Naive B cell (primary cell): ENCODE measurements at regions not wholly inside any gene's neighbourhood (a gene's known extent, or its start where the extent isn't known, plus 50 kb on each side); places are given as distances from the start of the nearest gene placed in this dataset.

ENCODE experiments used
- ATAC-seq, 2 donors: fragments of 150-1000 bp; cut with Tn5 transposase; 2 replicates each; pipeline ENCODE4 v1.10.0; 2021; ENCODE audit warnings: low read depth in 2 of 2, mild to moderate bottlenecking in 2 of 2, moderate library complexity in 2 of 2
- DNase-seq: peaks from one replicate; pipeline ENCODE4 v3.0.0; 2022
- H3K27ac Mint-ChIP-seq, 6 donors: one replicate each; pipeline ENCODE4 v1.8.0; 2020 to 2022; ENCODE audit warnings: mild to moderate bottlenecking in 6 of 6, mixed read lengths in 6 of 6, moderate library complexity in 5 of 6, inconsistent platforms in 2 of 6
- H3K27me3 Mint-ChIP-seq, 3 donors: one replicate each; pipeline ENCODE4 v1.8.0; 2021 to 2022; ENCODE audit warnings: mixed read lengths in 3 of 3, mild to moderate bottlenecking in 1 of 3
- H3K36me3 Mint-ChIP-seq, 2 donors: one replicate each; pipeline ENCODE4 v1.8.0; 2020 to 2022; ENCODE audit warnings: mixed read lengths in 2 of 2, inconsistent platforms in 1 of 2, mild to moderate bottlenecking in 1 of 2
- H3K4me1 Mint-ChIP-seq, 3 donors: one replicate each; pipeline ENCODE4 v1.8.0; 2020 to 2022; ENCODE audit warnings: mixed read lengths in 3 of 3, inconsistent platforms in 1 of 3, mild to moderate bottlenecking in 1 of 3, moderate library complexity in 1 of 3
- H3K4me3 Mint-ChIP-seq, 8 donors: one replicate each; pipeline ENCODE4 v1.8.0; 2020 to 2022; ENCODE audit warnings: mild to moderate bottlenecking in 8 of 8, mixed read lengths in 8 of 8, moderate library complexity in 8 of 8, inconsistent platforms in 2 of 8
- H3K9me3 Mint-ChIP-seq, 7 donors: one replicate each; pipeline ENCODE4 v1.8.0; 2020 to 2022; ENCODE audit warnings: mixed read lengths in 7 of 7, mild to moderate bottlenecking in 5 of 7, inconsistent platforms in 2 of 7, moderate library complexity in 1 of 7

GRCh38 chr16:51474414-51475091 is 323.5 kb upstream of the SALL1 start:
- no peak overlapping the region for H3K4me3 Mint-ChIP-seq
- ATAC-seq (no peak), DNase-seq (no peak)
- no peaks in the 10 kb centered on the region for H3K4me1 Mint-ChIP-seq
- no peaks in the 10 kb centered on the region for H3K36me3 Mint-ChIP-seq
- H3K27ac Mint-ChIP-seq = no peak overlapping the region
- no peaks in the 10 kb centered on the region for H3K27me3 Mint-ChIP-seq
- H3K9me3 Mint-ChIP-seq = peaks cover 4 to 12% (median 8%) of the 10 kb centered on the region in 7 donors

- no peak for DNase-seq
- Mint-ChIP-seq H3K9me3 (peaks cover 3 to 12% (median 5%) of the 10 kb centered on the region in 7 donors), H3K4me1 (no peaks in the 10 kb centered on the region), H3K36me3 (no peaks in the 10 kb centered on the region), H3K4me3 (no peak overlapping the region), H3K27me3 (no peaks in the 10 kb centered on the region), H3K27ac (no peak overlapping the region)
- no peak for ATAC-seq
Measured at GRCh38 chr16:51473091-51473490, 322.0 kb upstream of the SALL1 start.

- ATAC-seq = no peak
- H3K4me3 Mint-ChIP-seq = no peak overlapping the region
- DNase-seq = no peak
- peaks cover 1 to 16% (median 6%) of the 10 kb centered on the region in 7 donors for H3K9me3 Mint-ChIP-seq
- H3K27ac Mint-ChIP-seq = no peak overlapping the region
- H3K36me3 Mint-ChIP-seq = no peaks in the 10 kb centered on the region
- H3K4me1 Mint-ChIP-seq = no peaks in the 10 kb centered on the region
- no peaks in the 10 kb centered on the region for H3K27me3 Mint-ChIP-seq
Measured at GRCh38 chr16:51470492-51470891, 319.4 kb upstream of the SALL1 start.

- no peaks in the 10 kb centered on the region for H3K27me3 Mint-ChIP-seq
- ATAC-seq (no peak), DNase-seq (no peak)
- H3K27ac Mint-ChIP-seq = no peak overlapping the region
- H3K36me3 Mint-ChIP-seq = no peaks in the 10 kb centered on the region
- no peaks in the 10 kb centered on the region for H3K4me1 Mint-ChIP-seq
- peaks cover 0 to 16% (median 4%) of the 10 kb centered on the region in 7 donors for H3K9me3 Mint-ChIP-seq
- no peak overlapping the region for H3K4me3 Mint-ChIP-seq
Measured at GRCh38 chr16:51464996-51465395, 313.9 kb upstream of the SALL1 start.

DNA sequence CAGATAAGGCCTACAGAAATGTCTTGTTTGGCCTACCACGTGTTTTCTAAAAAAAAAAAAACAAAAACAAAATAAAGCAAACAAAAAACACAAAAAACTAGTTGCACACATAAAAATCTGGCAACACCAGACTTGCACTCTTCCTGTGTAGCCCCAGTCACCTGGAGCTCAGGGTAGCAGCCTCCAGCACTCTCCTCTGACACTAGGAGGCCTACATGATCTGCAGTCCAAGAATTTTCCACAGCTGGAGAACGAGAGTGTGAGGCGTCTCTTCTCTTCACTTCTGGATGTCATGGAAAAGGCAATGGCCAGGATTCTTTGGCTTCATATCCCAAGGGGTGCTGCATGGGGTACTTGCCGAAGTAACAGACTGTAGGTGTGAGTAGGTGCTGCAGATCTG is 310.2 kb upstream of the SALL1 start:
- H3K36me3 Mint-ChIP-seq = no peaks in the 10 kb centered on the region
- no peak overlapping the region for H3K27ac Mint-ChIP-seq
- H3K9me3 Mint-ChIP-seq = peaks cover 0 to 12% (median 2%) of the 10 kb centered on the region in 7 donors
- H3K27me3 Mint-ChIP-seq = no peaks in the 10 kb centered on the region
- no peaks in the 10 kb centered on the region for H3K4me1 Mint-ChIP-seq
- no peak for DNase-seq
- H3K4me3 Mint-ChIP-seq = no peak overlapping the region
- ATAC-seq = no peak

DNA sequence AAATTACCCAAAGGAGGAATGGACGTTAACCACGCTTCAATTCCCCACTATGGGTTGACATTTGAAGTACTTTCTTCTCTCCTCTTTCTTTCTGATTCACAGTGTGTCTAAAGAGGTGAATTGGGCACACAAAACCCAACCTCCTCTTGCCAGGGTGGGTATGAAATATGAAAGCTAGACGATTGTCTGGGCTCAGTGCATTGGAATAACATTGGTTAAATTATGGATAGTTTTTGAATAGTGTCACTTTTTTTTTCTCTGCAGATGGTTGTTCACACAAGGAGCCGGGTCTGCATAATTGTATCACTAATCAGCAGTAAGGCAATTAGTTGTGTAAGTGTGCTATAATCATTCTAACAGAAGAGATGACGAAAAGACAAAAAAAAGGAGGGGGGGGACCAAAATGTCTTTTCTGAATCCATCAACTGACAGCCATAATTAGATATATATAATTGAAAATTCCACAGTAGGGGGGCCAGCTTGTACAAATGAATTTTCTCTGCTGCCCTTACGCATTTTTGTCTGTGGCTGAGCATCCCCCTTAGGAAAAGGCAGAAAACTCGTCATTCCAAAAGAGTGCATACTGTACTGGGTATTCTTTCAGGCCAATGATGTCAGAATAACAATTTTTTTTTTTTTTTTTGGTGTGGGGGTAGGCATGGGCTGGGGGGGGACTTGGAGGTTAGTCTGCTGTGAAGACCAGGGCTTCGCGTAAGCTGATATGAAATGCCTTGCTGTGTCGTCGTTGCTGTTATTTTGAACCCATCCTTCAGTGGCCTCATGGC is 307.5 kb upstream of the SALL1 start:
- Mint-ChIP-seq H3K4me3 (no peak overlapping the region), H3K36me3 (no peaks in the 10 kb centered on the region), H3K4me1 (no peaks in the 10 kb centered on the region), H3K27me3 (no peaks in the 10 kb centered on the region), H3K27ac (no peak overlapping the region), H3K9me3 (peaks cover 0 to 7% (median 2%) of the 10 kb centered on the region in 7 donors)
- DNase-seq (no peak), ATAC-seq (no peak)

DNA sequence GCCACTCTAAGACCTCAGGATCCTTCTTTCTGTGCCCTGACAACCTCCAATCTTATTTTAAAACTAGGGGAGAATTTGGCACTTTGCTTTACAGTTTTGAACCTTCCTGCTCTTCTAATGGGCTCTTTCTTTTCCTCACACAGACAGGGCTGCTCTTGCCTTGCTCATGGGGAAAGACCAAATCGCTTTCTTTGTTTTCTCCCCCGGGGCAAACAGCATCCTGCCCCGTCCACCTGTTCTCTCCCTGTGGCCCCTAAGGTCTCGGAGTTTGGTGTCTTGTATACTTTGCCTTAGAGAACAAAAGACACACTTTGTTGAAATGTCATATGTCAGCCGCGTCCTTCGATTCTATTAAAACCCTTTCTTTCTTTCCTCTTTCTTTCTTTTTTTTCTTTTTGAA is 306.7 kb upstream of the SALL1 start:
- Mint-ChIP-seq H3K4me1 (no peaks in the 10 kb centered on the region), H3K36me3 (no peaks in the 10 kb centered on the region), H3K9me3 (peaks cover 0 to 4% (median 2%) of the 10 kb centered on the region in 7 donors), H3K4me3 (no peak overlapping the region), H3K27ac (no peak overlapping the region), H3K27me3 (no peaks in the 10 kb centered on the region)
- DNase-seq (no peak), ATAC-seq (no peak)

DNA sequence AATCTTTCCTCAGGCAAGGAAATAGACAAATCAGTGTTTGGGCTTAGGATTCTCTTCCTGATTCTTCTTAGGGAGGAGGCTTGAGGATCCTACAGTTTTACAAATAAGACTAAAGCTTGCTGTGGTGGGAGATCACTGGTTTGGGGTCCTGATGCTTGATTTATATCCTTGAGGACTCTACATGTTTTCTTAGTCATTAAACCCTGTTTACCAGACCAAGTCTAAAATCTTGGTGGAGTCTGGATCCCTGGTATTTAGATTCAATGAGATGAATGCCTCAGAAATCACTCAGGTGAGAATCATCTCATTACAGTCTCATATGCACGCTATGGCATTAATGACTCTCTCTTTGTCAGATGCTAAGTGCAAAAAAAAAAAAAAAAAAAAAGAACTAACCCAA is 304.3 kb upstream of the SALL1 start:
- Mint-ChIP-seq H3K27me3 (no peaks in the 10 kb centered on the region), H3K27ac (no peak overlapping the region), H3K4me1 (no peaks in the 10 kb centered on the region), H3K9me3 (peaks cover 0 to 4% (median 2%) of the 10 kb centered on the region in 7 donors), H3K4me3 (no peak overlapping the region), H3K36me3 (no peaks in the 10 kb centered on the region)
- ATAC-seq = no peak
- DNase-seq = no peak

GRCh38 chr16:51453251-51453650 is 302.2 kb upstream of the SALL1 start:
- no peak for ATAC-seq
- no peak overlapping the region for H3K27ac Mint-ChIP-seq
- no peak overlapping the region for H3K4me3 Mint-ChIP-seq
- DNase-seq = no peak
- H3K9me3 Mint-ChIP-seq = peaks cover 0 to 4% (median 2%) of the 10 kb centered on the region in 7 donors
- no peaks in the 10 kb centered on the region for H3K36me3 Mint-ChIP-seq
- H3K27me3 Mint-ChIP-seq = no peaks in the 10 kb centered on the region
- H3K4me1 Mint-ChIP-seq = no peaks in the 10 kb centered on the region

DNA sequence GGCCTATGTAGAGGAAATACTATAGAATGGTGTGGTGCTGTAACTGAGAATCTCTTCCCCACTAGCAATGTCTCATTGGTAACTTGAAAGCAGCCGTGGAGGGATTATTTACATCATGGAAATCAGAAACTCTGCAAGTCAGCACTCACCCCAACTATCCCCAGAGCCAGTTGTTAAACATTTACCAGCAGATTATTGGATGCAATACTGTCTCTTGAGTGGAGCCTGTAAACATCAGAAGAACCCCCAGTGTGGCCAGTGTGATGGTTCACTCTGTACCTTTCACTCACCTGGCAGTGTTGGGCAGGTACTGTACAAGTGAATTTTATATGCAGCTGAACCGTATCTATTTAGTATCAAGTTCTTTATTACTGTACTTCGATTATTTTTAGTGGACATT is 299.8 kb upstream of the SALL1 start:
- Mint-ChIP-seq H3K36me3 (no peaks in the 10 kb centered on the region), H3K27me3 (no peaks in the 10 kb centered on the region), H3K4me1 (no peaks in the 10 kb centered on the region), H3K4me3 (no peak overlapping the region), H3K27ac (no peak overlapping the region), H3K9me3 (peaks cover 0 to 7% (median 0%) of the 10 kb centered on the region in 7 donors)
- no peak for DNase-seq
- no peak for ATAC-seq

GRCh38 chr16:51450376-51450775 is 299.3 kb upstream of the SALL1 start:
- Mint-ChIP-seq H3K9me3 (peaks cover 0 to 7% (median 0%) of the 10 kb centered on the region in 7 donors), H3K27me3 (no peaks in the 10 kb centered on the region), H3K27ac (no peak overlapping the region), H3K4me3 (no peak overlapping the region), H3K36me3 (no peaks in the 10 kb centered on the region), H3K4me1 (no peaks in the 10 kb centered on the region)
- ATAC-seq = no peak
- DNase-seq = no peak

GRCh38 chr16:51449441-51449840 is 298.4 kb upstream of the SALL1 start:
- peaks cover 0 to 3% (median 0%) of the 10 kb centered on the region in 7 donors for H3K9me3 Mint-ChIP-seq
- no peak overlapping the region for H3K4me3 Mint-ChIP-seq
- no peak overlapping the region for H3K27ac Mint-ChIP-seq
- H3K27me3 Mint-ChIP-seq = no peaks in the 10 kb centered on the region
- ATAC-seq (no peak), DNase-seq (no peak)
- H3K4me1 Mint-ChIP-seq = no peaks in the 10 kb centered on the region
- no peaks in the 10 kb centered on the region for H3K36me3 Mint-ChIP-seq

- DNase-seq (no peak), ATAC-seq (no peak)
- Mint-ChIP-seq H3K36me3 (no peaks in the 10 kb centered on the region), H3K9me3 (peaks cover 0 to 10% (median 2%) of the 10 kb centered on the region in 7 donors), H3K4me1 (no peaks in the 10 kb centered on the region), H3K27me3 (peaks cover 6 to 16% (median 15%) of the 10 kb centered on the region in 3 donors), H3K4me3 (no peak overlapping the region), H3K27ac (no peak overlapping the region)
Measured at GRCh38 chr16:51445250-51445649, 294.2 kb upstream of the SALL1 start.

DNA sequence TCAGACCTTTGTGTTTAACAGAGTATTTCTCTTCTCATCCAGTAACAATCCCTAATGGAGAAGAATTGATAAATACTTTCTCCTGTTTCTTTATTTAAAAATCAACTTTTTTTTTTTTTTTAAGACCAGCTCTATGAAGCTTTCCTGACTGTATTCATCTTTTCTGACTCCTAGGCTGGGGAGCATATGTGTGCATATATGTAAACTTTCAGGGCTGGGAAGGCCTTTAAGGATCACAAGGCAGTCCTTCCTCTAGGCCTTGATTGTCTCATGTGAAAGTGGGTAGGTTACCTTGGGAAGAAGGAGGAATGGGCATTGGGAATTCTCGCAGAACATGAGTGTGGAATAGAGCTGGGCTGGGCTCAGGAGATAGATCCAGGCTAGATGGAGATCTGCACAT is 292.9 kb upstream of the SALL1 start:
- Mint-ChIP-seq H3K36me3 (no peaks in the 10 kb centered on the region), H3K4me1 (no peaks in the 10 kb centered on the region), H3K27me3 (peaks cover 6 to 19% (median 18%) of the 10 kb centered on the region in 3 donors), H3K4me3 (no peak overlapping the region), H3K27ac (peak overlapping the region in 1 of 6 donors; percentile 71), H3K9me3 (peaks cover 0 to 10% (median 2%) of the 10 kb centered on the region in 7 donors)
- ATAC-seq (no peak), DNase-seq (no peak)
